ENCODE measurements at regions not wholly inside any gene's neighbourhood (a gene's known extent, or its start where the extent isn't known, plus 50 kb on each side); places are given as distances from the start of the nearest gene placed in this dataset.

GRCh38 chr4:41384992-41385391, 128.3 kb downstream of the UCHL1 start:
- WGBS, 2 donors = 57 to 71% methylated on average over 1 of the region's 1 CpG
- no peak overlapping the region for H3K4me3 ChIP-seq
- intact Hi-C loops (cut with DNase I) = no loop called here
- TF ChIP-seq POLR2A (IDR thresholded peaks at IDR 0.05) (no peak), CTCF (IDR thresholded peaks at IDR 0.05) (no peak)
- H3K27me3 ChIP-seq = no peaks in the 10 kb centered on the region
- no peak for DNase-seq
- H3K36me3 ChIP-seq = no peaks in the 10 kb centered on the region
- H3K4me1 ChIP-seq = peaks cover 0 to 15% (median 3%) of the 10 kb centered on the region in 3 donors
- H3K9me3 ChIP-seq = no peaks in the 10 kb centered on the region
- H3K27ac ChIP-seq = no peak overlapping the region

GRCh38 chr4:41385481-41385880, 128.8 kb downstream of the UCHL1 start:
- intact Hi-C loops (cut with DNase I) = no loop called here
- 78 to 86% methylated on average over 1 of the region's 1 CpG for WGBS, 2 donors
- TF ChIP-seq POLR2A (IDR thresholded peaks at IDR 0.05) = no peak
- TF ChIP-seq CTCF (IDR thresholded peaks at IDR 0.05) = no peak

GRCh38 chr4:41388080-41388479, 131.4 kb downstream of the UCHL1 start:
- no peak for DNase-seq
- whole genome bisulfite sequencing, 2 donors = 86 to 92% methylated on average over 1 to 2 of the region's 2 CpGs
- Histone ChIP-seq H3K9me3 (no peaks in the 10 kb centered on the region), H3K36me3 (no peaks in the 10 kb centered on the region), H3K27me3 (no peaks in the 10 kb centered on the region), H3K4me1 (peaks cover 0 to 11% (median 0%) of the 10 kb centered on the region in 3 donors), H3K4me3 (no peak overlapping the region), H3K27ac (no peak overlapping the region)
- TF ChIP-seq CTCF (IDR thresholded peaks at IDR 0.05) = no peak
- TF ChIP-seq POLR2A (IDR thresholded peaks at IDR 0.05) = no peak
- intact Hi-C loops (cut with DNase I) = no loop called here

More at GRCh38 chr4:41385481-41385880, 128.8 kb downstream of the UCHL1 start:
- no peaks in the 10 kb centered on the region for H3K27me3 ChIP-seq
- H3K4me1 ChIP-seq = peaks cover 0 to 15% (median 3%) of the 10 kb centered on the region in 3 donors
- no peak for DNase-seq
- H3K27ac ChIP-seq = no peak overlapping the region
- H3K36me3 ChIP-seq = no peaks in the 10 kb centered on the region
- no peaks in the 10 kb centered on the region for H3K9me3 ChIP-seq
- H3K4me3 ChIP-seq = no peak overlapping the region

GRCh38 chr4:41389356-41389755, 132.6 kb downstream of the UCHL1 start:
- WGBS, 2 donors = 82 to 85% methylated on average over 3 of the region's 3 CpGs
- TF ChIP-seq CTCF (IDR thresholded peaks at IDR 0.05) (no peak), POLR2A (IDR thresholded peaks at IDR 0.05) (no peak)
- intact Hi-C loops (cut with DNase I) = no loop called here

GRCh38 chr4:41390661-41391060, 133.9 kb downstream of the UCHL1 start:
- Histone ChIP-seq H3K27me3 (no peaks in the 10 kb centered on the region), H3K36me3 (no peaks in the 10 kb centered on the region), H3K4me3 (no peak overlapping the region), H3K4me1 (peaks cover 0 to 6% (median 4%) of the 10 kb centered on the region in 3 donors), H3K9me3 (no peaks in the 10 kb centered on the region), H3K27ac (no peak overlapping the region)
- intact Hi-C loops (cut with DNase I) = no loop called here
- WGBS, 2 donors = 61 to 85% methylated on average over 2 of the region's 2 CpGs
- DNase-seq = no peak
- TF ChIP-seq POLR2A (IDR thresholded peaks at IDR 0.05) (no peak), CTCF (IDR thresholded peaks at IDR 0.05) (no peak)

More at GRCh38 chr4:41389356-41389755, 132.6 kb downstream of the UCHL1 start:
- H3K27ac ChIP-seq = no peak overlapping the region
- no peak overlapping the region for H3K4me3 ChIP-seq
- DNase-seq = no peak
- H3K36me3 ChIP-seq = no peaks in the 10 kb centered on the region
- peaks cover 0 to 11% (median under 1%) of the 10 kb centered on the region in 3 donors for H3K4me1 ChIP-seq
- no peaks in the 10 kb centered on the region for H3K27me3 ChIP-seq
- no peaks in the 10 kb centered on the region for H3K9me3 ChIP-seq

All from esophagus squamous epithelium (tissue), 5 donors.